K562 (cell line): ENCODE measurements at regions not wholly inside any gene's neighbourhood (a gene's known extent, or its start where the extent isn't known, plus 50 kb on each side); places are given as distances from the start of the nearest gene placed in this dataset.
A peak's percentile ranks its signal among the peaks of the same experiment; 100 is the strongest.

Source experiments
- ATAC-seq: fragments of 200-7000 bp; cut with Tn5 transposase; 3 replicates; pipeline ENCODE4 v1.9.1; 2020; ENCODE audit warnings: moderate library complexity
- BruUV-seq: library from RNA; stranded (reverse); fragments of 400-500 nt; replicated peaks from 2 replicates; lab custom pipeline; 2021; lab: Mats Ljungman, UMichigan
- CTCF ChIA-PET: fragments of 300-600 bp; formaldehyde crosslinking; extraction: SDS; loops from one replicate; lab custom pipeline; 2021; ENCODE audit warnings: low intra/inter-chr PET ratio; lab: Yijun Ruan, JAX
- POLR2A ChIA-PET: fragments of 300-600, 350-650 bp; sonication (Branson Sonifier 250); formaldehyde crosslinking; extraction: SDS; loops from one replicate; lab custom pipeline; 2021; ENCODE audit warnings: antibody characterized with exemption, inconsistent platforms; lab: Yijun Ruan, JAX
- DNase-seq, 4 experiments: peaks; one replicate each; pipeline versions ENCODE4 v3.0.0 to v3.0.0-alpha.2; 2011 to 2018; ENCODE audit warnings: low spot score in 3 of 4, mixed read lengths in 3 of 4; ENCODE audit errors: extremely low read depth in 1 of 4
- FAIRE-seq: peaks from 2 replicates; lab custom pipeline; 2011; peaks lifted over from hg19 to GRCh38; lab: Jason Lieb, UNC
- H2AFZ ChIP-seq: 2 replicates; pipeline ENCODE4 v1.6.0; 2011; ENCODE audit warnings: low read depth, low read length, control low read depth, inconsistent platforms
- H3K27ac ChIP-seq: fragments of 200-600 bp; 3 replicates; pipeline ENCODE4 v1.8.0; 2011; ENCODE audit warnings: low read depth, mild to moderate bottlenecking, control low read depth, inconsistent platforms, low read length, moderate library complexity, mixed read lengths; ENCODE audit errors: extremely low read depth
- H3K27me3 ChIP-seq, 2 experiments: fragments of 300-600 bp in 1 of 2; 2 replicates in 1 of 2; 3 replicates in 1 of 2; pipeline versions ENCODE4 v1.6.0 to v1.8.0; 2011; ENCODE audit warnings: inconsistent platforms in 2 of 2, low read length in 2 of 2, mild to moderate bottlenecking in 1 of 2, mixed read lengths in 1 of 2, moderate library complexity in 1 of 2; ENCODE audit not compliant: control insufficient read depth in 2 of 2, insufficient read depth in 2 of 2
- H3K36me3 ChIP-seq: fragments of 300-600 bp; 3 replicates; pipeline ENCODE4 v1.8.0; 2011; ENCODE audit warnings: mild to moderate bottlenecking, low read length, inconsistent platforms; ENCODE audit not compliant: control insufficient read depth, insufficient read depth
- H3K4me1 ChIP-seq, 2 experiments: fragments of 200-600 bp in 1 of 2; replicated peaks in 1 of 2; 2 replicates in 1 of 2; 3 replicates in 1 of 2; pipeline versions ENCODE4 v1.5.1 to v1.8.0; 2011; ENCODE audit warnings: inconsistent platforms in 2 of 2, low read length in 2 of 2, mild to moderate bottlenecking in 1 of 2, mixed read lengths in 1 of 2, moderate library complexity in 1 of 2; ENCODE audit not compliant: control insufficient read depth in 2 of 2, insufficient read depth in 2 of 2
- H3K4me2 ChIP-seq: 2 replicates; pipeline ENCODE4 v1.6.1; 2011; ENCODE audit warnings: low read length, control low read depth, inconsistent platforms, mixed read lengths; ENCODE audit not compliant: insufficient read depth
- H3K4me3 ChIP-seq: fragments of 200-600 bp; sonication (generic), shearing (Covaris generic); 2 replicates; pipeline ENCODE4 v1.5.1; 2016; ENCODE audit warnings: control low read depth, inconsistent platforms
- H3K79me2 ChIP-seq: fragments of 200-600 bp; 3 replicates; pipeline ENCODE4 v1.8.0; 2011; ENCODE audit warnings: low read length, inconsistent platforms; ENCODE audit not compliant: control insufficient read depth, insufficient read depth
- H3K9ac ChIP-seq, 2 experiments: 2 replicates each; pipeline versions ENCODE4 v1.6.0 to v1.6.1; 2011; ENCODE audit warnings: low read depth in 2 of 2, low read length in 2 of 2, control low read depth in 1 of 2, inconsistent platforms in 1 of 2, mild to moderate bottlenecking in 1 of 2, mixed read lengths in 1 of 2; ENCODE audit not compliant: insufficient read depth in 1 of 2
- H3K9me1 ChIP-seq: one replicate; pipeline ENCODE4 v1.6.0; 2011; ENCODE audit warnings: inconsistent platforms, mild to moderate bottlenecking, low read length, moderate library complexity; ENCODE audit not compliant: control insufficient read depth, insufficient read depth
- H3K9me3 ChIP-seq: replicated peaks from 2 replicates; pipeline ENCODE4 v1.5.1; 2011; ENCODE audit warnings: low read depth, low read length, inconsistent platforms; ENCODE audit not compliant: control insufficient read depth, insufficient read depth
- H4K20me1 ChIP-seq: replicated peaks from 2 replicates; pipeline ENCODE4 v1.6.1; 2011; ENCODE audit warnings: low read length, inconsistent platforms, mixed read lengths; ENCODE audit not compliant: control insufficient read depth, insufficient read depth
- MAFF ChIP-seq: IDR thresholded peaks from 2 replicates; pipeline ENCODE4 v1.6.1; 2012; ENCODE audit warnings: low read length, improper control_type of control experiment
- MAFG ChIP-seq: fragments of 450-650 bp; conservative IDR thresholded peaks from 2 replicates; pipeline ENCODE4 v1.6.1; 2016; ENCODE audit warnings: missing genetic modification characterization, missing compliant biosample characterization
- MAFK ChIP-seq: IDR thresholded peaks from 2 replicates; pipeline ENCODE4 v1.6.1; 2011; ENCODE audit warnings: low read length, improper control_type of control experiment
- NFE2 ChIP-seq: IDR thresholded peaks from 2 replicates; pipeline ENCODE4 v1.6.1; 2014; ENCODE audit warnings: antibody characterized with exemption, low read depth
- NFE2L1 ChIP-seq: fragments of 450-650 bp; IDR thresholded peaks from 2 replicates; pipeline ENCODE4 v1.6.1; 2016; ENCODE audit warnings: missing genetic modification characterization, low read depth, mild to moderate bottlenecking, missing compliant biosample characterization, moderate library complexity, borderline replicate concordance
- PCBP2 ChIP-seq: fragments of 200-400 bp; formaldehyde crosslinking; IDR thresholded peaks from 2 replicates; pipeline ENCODE4 v1.6.1; 2018; ENCODE audit warnings: low read length, low read depth, mild to moderate bottlenecking, moderate library complexity; ENCODE audit not compliant: poor library complexity, severe bottlenecking
- WGBS: fragments of 100-300 bp; shearing (Covaris generic); methylation state at CpG from one replicate; pipeline ENCODE4 v1.1.6; 2016; ENCODE audit warnings: low coverage, mixed read lengths; ENCODE audit not compliant: insufficient coverage; ENCODE audit errors: missing lambda C conversion rate; 5-methylcytosine and 5-hydroxymethylcytosine counted together
- in situ Hi-C: fragments of 300-500 bp; cut with MboI; formaldehyde crosslinking; loops from 4 replicates; pipeline ENCODE4 v1.15.0; 2018; ENCODE audit warnings: inconsistent platforms, mixed read lengths
- intact Hi-C: fragments of 100-400 bp; cut with micrococcal nuclease; formaldehyde crosslinking; loops from 2 replicates; pipeline ENCODE4 v1.14.2; 2022

GRCh38 chr18:28526196-28526595 lies 349.3 kb upstream of the CDH2 start:
- Histone ChIP-seq H4K20me1 (no peaks in the 10 kb centered on the region), H2AFZ (no peak overlapping the region), H3K4me1 (no peaks in the 10 kb centered on the region), H3K4me3 (no peak overlapping the region), H3K79me2 (no peaks in the 10 kb centered on the region), H3K4me2 (no peak overlapping the region), H3K9me1 (no peaks in the 10 kb centered on the region), H3K9me3 (no peaks in the 10 kb centered on the region), H3K36me3 (no peaks in the 10 kb centered on the region), H3K9ac (no peak overlapping the region), H3K27me3 (no peaks in the 10 kb centered on the region), H3K27ac (no peak overlapping the region)
- POLR2A ChIA-PET = no interaction called here
- DNase-seq = no peak
- intact Hi-C loops (no loop called here), in situ Hi-C loops (no loop called here)
- ATAC-seq = no peak
- WGBS = 4% methylated on average over 1 of the region's 1 CpG
- TF ChIP-seq PCBP2 (no peak), MAFF (peak; percentile 26; the same call in 1 of the 2 replicates), NFE2 (peak; percentile 8; the same call in 1 of the 2 replicates), MAFG (tag) (peak; percentile 41; the same call in 1 of the 2 replicates), NFE2L1 (tag) (peak; percentile 42; the same call in 1 of the 2 replicates), MAFK (peak; percentile 29; the same call in 1 of the 2 replicates)
- CTCF ChIA-PET = no interaction called here
- no peak for FAIRE-seq
- no TSS peak for BruUV-seq
